Left cardiac atrium (tissue), 4 donors: ENCODE measurements at regions not wholly inside any gene's neighbourhood (a gene's known extent, or its start where the extent isn't known, plus 50 kb on each side); places are given as distances from the start of the nearest gene placed in this dataset.
"Not testable (repeated sequence)": the region's sequence is repeated elsewhere in the genome, so short reads cannot be mapped to it uniquely, and the experiment has no call there.

ENCODE experiments used
- ATAC-seq, 2 donors: fragments of 200-7000 bp; cut with Tn5 transposase; one replicate each; pipeline ENCODE4 v1.9.1; 2020; ENCODE audit warnings: mild to moderate bottlenecking in 2 of 2, moderate library complexity in 2 of 2
- DNase-seq: peaks from one replicate; pipeline ENCODE4 v3.0.0-alpha.2; 2020
- intact Hi-C, 2 donors: fragments of 100-400 bp; cut with DNase I; formaldehyde crosslinking; loops; one replicate each; pipeline versions ENCODE4 v1.14.1 to v1.15.1; 2022 to 2023
- donor health status: DM: no; HTN: yes; CAD: no.
- donor health status: DM: no; HTN: yes; CAD: no; lungs with severe emphysema.
- donor health status: DM: yes; HTN: yes; CAD: no.
- donor health status: Dilated cardiomyopathy.

- ATAC-seq, result no peak
- intact Hi-C loops, result no loop called here
- no peak for DNase-seq
These were observed 853.4 kb downstream of the IGSF11 start for GRCh38 chr3:118181274-118181673.

DNA sequence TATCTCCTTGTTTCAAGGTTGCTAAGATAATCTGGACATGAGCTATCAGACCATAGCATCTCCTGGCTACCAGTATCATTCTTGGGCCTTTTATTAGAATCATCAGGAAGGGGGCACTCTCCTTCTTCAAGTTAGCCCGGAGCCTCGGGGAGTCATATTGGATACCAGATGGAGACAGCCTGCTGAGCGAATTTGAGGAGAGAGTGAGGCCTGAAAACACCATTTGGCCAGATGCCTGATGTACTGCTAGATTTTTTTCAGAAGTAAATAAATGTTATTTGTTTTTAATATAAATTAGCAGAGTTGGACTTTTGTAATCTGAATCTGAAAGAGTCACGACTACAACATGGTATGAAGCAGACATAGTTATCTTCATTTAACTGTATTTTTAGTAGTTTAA lies 848.6 kb downstream of the IGSF11 start:
- intact Hi-C loops, result no loop called here
- DNase-seq, result no peak
- ATAC-seq, result no peak

DNA sequence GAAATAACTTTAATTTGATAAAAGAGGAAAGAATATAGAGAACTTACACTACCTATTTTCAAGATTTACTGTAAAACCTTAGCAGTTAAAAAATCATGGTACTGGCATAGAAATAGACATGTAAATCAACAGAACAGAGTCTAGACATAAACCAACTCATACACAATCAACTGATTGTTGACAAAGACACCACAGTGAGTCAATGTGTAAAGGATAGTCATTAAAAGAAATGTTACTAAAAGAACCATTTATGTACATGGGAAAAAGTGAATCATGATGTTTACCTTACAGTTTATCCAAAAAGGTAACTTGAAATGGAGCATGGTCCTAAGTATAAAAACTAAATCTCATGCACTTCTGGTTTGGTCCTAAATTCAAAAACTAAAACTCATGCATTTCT lies 847.4 kb downstream of the IGSF11 start:
- no peak for DNase-seq
- intact Hi-C loops, result no loop called here
- ATAC-seq, result no peak

- ATAC-seq (no peak), DNase-seq (no peak)
- intact Hi-C loops, result no loop called here
These were observed 838.5 kb downstream of the IGSF11 start for GRCh38 chr3:118196183-118196582.

DNA sequence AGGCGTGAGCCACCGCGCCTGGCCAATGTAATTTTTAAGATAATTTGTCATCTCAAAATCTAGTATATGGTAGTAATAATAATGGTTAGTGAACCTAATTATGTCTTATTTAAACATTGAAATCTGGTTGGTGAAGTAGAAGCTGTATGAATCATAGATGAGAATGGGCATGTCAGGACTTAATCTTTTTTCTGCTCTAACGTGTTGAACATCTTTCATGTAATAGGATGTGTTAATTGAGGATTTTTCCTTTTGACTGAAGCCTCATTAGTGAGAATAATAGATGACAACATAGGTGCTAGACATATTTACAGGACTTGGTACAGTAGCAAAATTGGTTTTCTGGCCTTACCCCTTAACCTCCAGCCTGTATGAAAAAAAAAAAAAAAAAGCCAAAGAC lies 835.6 kb downstream of the IGSF11 start:
- ATAC-seq, result no peak
- intact Hi-C loops, result no loop called here
- DNase-seq, result no peak

DNA sequence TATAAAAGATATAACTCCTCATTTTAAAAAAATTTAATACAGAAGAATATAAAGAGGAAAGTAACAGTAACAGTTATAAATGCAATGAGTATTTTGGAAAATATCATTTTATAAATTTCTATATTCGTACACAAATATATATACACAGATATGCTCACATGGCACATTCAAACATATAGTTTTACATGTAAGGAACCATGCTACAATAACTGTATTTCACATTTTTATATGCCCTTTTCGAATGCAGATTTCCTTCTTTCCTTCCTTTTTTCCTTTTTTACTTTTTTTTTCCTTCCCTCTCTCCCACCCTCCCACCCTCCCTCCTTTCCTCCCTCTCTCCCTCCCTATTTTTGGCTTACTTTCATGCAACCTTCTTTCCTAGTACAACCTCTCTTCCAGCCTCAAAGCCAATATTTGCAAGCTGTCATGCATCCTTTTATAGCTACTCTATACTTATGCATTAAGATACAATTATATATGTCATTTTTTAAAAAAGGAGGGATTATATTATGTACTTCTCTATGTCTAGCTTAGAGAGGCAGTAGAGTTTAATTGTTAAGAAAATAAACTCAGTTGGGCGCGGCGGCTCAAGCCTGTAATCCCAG lies 830.5 kb downstream of the IGSF11 start:
- ATAC-seq (no peak), DNase-seq (no peak)
- intact Hi-C loops, result no loop called here

DNA sequence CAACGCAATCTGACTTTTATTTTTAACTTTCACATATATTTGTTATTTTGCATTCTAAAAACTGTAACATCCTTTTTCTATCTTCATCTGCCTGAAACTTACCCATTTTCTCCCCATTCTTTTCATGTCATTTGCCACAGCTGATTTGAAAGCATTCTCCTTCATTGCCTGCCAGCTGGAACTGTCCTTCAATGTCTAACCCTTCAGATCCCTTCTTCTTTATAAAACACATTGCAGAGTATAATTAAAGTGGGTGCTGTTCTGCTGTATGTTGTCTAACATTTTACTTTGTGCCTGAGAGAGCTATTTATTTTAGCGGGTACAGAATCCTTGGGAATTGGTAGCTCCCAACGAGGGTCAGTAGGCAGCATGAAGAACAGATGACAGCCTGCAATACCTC lies 827.4 kb downstream of the IGSF11 start:
- intact Hi-C loops, result no loop called here
- DNase-seq, result no peak
- ATAC-seq, result no peak

GRCh38 chr3:118208642-118209041 lies 826.0 kb downstream of the IGSF11 start:
- ATAC-seq, result no peak
- intact Hi-C loops, result no loop called here
- no peak for DNase-seq

DNA sequence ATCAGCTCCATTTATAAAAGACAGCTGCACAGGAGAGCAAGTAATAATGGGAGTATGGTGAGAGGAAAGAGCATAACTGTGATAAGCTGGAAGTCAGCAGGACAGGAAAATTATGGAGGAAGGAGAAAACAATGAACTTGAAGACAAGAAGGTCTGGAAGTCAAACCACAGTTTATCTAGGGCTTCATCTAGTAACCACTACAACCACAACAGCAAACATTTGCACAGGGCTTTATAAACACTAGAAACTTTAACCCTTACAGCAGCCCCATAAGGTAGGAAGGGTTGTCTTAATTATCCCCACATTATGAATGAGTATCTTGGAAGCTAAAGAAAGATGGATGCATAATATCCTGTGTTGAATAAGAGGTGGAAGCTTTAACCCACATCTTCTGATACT lies 820.8 kb downstream of the IGSF11 start:
- intact Hi-C loops, result no loop called here
- DNase-seq (no peak), ATAC-seq (no peak)

- ATAC-seq (no peak), DNase-seq (no peak)
- intact Hi-C loops, result no loop called here
These were observed 808.4 kb downstream of the IGSF11 start for GRCh38 chr3:118226206-118226605.

- no peak for ATAC-seq
- no peak for DNase-seq
- intact Hi-C loops, result no loop called here
These were observed 807.5 kb downstream of the IGSF11 start for GRCh38 chr3:118227191-118227590.

- intact Hi-C loops, result no loop called here
- no peak for ATAC-seq
- no peak for DNase-seq
These were observed 806.5 kb downstream of the IGSF11 start for GRCh38 chr3:118228151-118228550.

DNA sequence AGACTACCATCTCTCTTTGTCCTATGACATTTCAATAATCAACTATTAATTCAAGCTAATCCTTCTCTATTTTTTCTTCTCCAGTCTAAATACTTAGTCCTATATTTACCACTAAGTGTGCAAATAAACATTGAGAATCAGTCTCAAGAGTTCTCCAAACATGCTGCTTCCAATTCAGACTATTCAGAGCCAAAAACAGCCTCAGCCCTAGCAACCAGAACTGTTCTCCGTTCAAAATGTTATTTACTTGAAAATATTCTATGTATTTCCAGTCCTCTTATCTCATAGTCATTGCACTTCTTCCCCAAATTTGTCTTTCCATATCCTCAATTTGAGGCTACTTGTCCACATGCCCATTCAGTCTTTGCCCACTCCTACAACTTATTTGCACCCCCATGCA lies 805.5 kb downstream of the IGSF11 start:
- ATAC-seq, result no peak
- intact Hi-C loops, result no loop called here
- no peak for DNase-seq

DNA sequence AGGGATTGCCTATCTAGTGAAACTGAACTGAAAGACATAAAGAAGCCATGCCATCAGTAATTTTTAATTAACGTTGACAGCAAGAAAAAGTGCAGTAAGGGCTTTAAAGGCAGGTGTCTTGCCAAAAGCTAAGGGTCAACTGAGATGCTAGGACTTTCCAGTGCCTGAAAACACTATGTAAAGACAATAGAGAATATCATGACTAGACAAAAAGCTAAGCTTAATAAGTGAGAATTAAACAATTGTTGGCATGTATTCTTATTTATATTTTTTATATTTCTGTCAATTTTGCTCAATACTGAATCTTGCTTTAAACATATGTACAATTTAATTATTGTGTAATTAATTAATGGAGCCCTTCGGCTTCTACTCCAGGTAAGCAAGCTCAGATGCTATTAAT lies 803.1 kb downstream of the IGSF11 start:
- no peak for DNase-seq
- ATAC-seq, result no peak
- intact Hi-C loops, result no loop called here

- no peak for DNase-seq
- intact Hi-C loops, result no loop called here
- no peak for ATAC-seq
These were observed 795.4 kb downstream of the IGSF11 start for GRCh38 chr3:118239253-118239652.

DNA sequence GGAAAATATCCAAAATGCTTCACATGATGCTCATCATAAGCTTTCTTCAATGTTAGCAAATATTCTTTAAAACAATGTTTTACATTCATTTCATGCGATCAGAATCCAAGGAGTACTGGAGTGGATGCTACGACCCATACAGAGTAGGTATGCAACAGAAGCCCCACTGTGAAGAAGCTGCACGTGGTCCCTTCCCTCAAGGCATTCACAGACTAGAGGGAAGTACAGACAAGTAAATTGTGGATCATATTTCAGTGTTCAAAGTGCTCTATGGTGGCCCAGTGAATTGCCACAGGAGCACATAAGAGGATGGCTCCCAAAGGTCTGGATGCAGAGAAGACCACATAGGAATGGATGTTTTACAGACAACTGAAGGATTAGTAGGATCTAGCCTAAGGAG lies 789.9 kb downstream of the IGSF11 start:
- ATAC-seq (no peak), DNase-seq (no peak)
- intact Hi-C loops, result no loop called here

DNA sequence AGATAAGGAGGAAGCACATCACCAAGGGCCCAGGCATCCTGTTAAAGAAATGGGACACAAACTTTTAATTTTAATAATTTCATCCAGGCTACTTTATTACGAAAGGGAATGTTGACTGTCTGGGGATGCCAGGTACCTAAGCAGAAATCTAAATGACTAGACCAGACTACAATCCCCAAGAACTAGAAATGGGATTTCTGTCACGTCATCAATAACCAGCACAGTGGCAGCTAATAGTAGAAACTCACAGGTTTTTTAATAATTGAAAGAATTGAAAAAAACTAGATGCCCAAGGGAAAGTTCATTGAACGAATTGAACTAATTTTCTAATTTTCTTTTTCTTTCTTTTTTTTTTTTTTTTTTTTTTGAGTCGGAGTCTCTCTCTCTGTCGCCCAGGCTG lies 789.3 kb downstream of the IGSF11 start:
- intact Hi-C loops, result no loop called here
- ATAC-seq (no peak), DNase-seq (no peak)

DNA sequence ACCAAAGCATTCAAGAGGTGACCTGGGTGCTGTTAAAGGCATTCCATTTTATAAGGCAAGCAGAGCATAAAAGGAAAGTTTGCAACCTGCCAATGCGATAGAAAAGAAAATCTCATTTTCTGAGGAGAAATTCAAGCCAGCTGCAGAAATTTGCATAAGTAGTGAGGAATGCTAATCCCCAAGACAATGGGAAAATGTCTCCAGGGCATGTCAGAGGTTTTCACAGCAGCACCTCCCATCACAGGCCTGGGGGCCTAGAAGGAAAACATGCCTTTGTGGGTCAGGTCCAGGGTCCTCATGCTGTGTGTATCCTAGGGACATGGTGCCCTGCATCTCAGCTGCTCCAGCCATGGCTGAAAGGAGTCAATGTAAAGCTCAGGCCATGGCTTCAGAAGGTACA lies 775.8 kb downstream of the IGSF11 start:
- ATAC-seq, DNase-seq, intact Hi-C loops: not testable (repeated sequence)

DNA sequence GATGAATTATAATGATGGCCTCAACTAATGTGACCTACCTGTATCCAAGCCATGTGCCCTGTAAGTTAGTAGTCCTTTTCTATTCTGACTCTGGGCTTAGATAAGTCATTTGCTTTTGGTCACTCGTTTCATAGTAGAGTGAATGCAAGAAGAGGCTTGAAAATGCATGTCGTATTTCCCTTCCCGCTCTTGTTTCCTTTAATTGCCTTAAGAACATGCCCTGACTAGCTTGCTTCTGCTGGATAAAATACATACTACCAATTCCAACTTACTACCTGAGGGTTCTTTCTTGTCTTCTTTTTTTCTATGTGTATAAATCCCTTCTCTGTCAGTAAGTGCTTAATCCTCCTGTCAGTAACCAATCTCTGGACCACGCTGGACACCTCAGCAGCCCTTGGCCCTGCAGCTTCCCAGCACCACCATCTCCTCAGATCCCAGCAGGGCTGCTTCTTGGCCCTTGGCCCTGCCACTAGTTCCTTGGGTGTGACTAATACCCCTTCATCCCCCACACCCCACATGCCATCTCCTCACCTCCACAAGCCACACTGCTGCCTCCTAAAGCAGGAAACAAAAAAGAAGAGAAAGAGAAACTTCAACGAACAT lies 771.7 kb downstream of the IGSF11 start:
- DNase-seq (no peak), ATAC-seq (no peak)
- intact Hi-C loops, result no loop called here

GRCh38 chr3:118267588-118267987 lies 767.1 kb downstream of the IGSF11 start:
- ATAC-seq, result no peak
- intact Hi-C loops, result no loop called here
- no peak for DNase-seq

DNA sequence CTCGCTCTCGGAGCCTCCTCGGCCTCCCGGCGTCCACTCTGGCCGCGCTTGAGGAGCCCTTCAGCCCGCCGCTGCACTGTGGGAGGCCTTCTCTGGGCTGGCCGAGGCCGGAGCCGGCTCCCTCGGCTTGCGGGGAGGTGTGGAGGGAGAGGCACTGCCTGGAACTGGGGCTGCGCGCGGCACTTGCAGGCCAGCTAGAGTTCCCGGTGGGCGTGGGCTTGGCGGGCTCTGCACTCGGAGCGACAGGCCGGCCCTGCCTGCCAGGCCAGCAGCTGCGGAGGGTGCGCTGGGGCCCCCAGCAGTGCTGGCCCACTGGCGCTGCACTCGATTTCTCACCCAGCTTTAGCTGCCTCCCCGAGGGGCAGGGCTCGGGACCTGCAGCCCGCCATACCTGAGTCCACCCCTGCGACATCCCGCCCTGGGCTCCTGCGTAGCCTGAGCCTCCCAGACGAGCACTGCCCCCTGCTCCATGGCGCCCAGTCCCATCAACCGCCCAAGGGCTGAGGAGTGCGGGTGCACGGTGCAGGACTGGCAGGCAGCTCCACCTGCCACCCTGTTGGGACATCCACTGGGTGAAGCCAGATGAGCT lies 765.0 kb downstream of the IGSF11 start:
- intact Hi-C loops, result no loop called here
- DNase-seq, result no peak
- ATAC-seq, result no peak
